K562 (cell line): ENCODE measurements at regions not wholly inside any gene's neighbourhood (a gene's known extent, or its start where the extent isn't known, plus 50 kb on each side); places are given as distances from the start of the nearest gene placed in this dataset.

ENCODE experiments used
- AFF4 ChIP-seq: sonication (generic); formaldehyde crosslinking; IDR thresholded peaks from 2 replicates; pipeline ENCODE4 v1.8.0; 2023; ENCODE audit warnings: mild to moderate bottlenecking, missing genetic modification reagents
- ARID2 ChIP-seq: fragments of 450-650 bp; IDR thresholded peaks from 2 replicates; pipeline ENCODE4 v1.6.1; 2017; ENCODE audit warnings: antibody characterized with exemption, mild to moderate bottlenecking
- CBX5 ChIP-seq: IDR thresholded peaks from 2 replicates; pipeline ENCODE4 v1.6.1; 2014; ENCODE audit warnings: low read depth, borderline replicate concordance
- CHD7 ChIP-seq: fragments of 200-600 bp; sonication (generic); IDR thresholded peaks from one replicate; pipeline ENCODE4 v1.6.1; 2012; ENCODE audit warnings: mild to moderate bottlenecking, low read depth, low read length, inconsistent platforms
- HDAC1 ChIP-seq, 2 experiments: fragments of 450-650 bp; IDR thresholded peaks; 2 replicates each; pipeline ENCODE4 v1.6.1; 2016 to 2017; ENCODE audit warnings: inconsistent platforms in 1 of 2, mild to moderate bottlenecking in 1 of 2, moderate library complexity in 1 of 2
- L3MBTL2 ChIP-seq: fragments of 450-650 bp; IDR thresholded peaks from 2 replicates; pipeline ENCODE4 v1.6.1; 2016; ENCODE audit warnings: mild to moderate bottlenecking, moderate library complexity
- ZNF174 ChIP-seq: fragments of 250-450 bp; sonication (Bioruptor Pico); IDR thresholded peaks from 2 replicates; pipeline ENCODE4 v1.4.0; 2020; ENCODE audit warnings: mild to moderate bottlenecking
- TF ChIP-seq, protein P1 (sequence below), 2 experiments: fragments of 450-650 bp in 1 of 2; sonication (generic) in 1 of 2; formaldehyde crosslinking; conservative IDR thresholded peaks; 2 replicates each; pipeline versions ENCODE4 v1.4.0 to v1.8.1; 2020 to 2022; ENCODE audit warnings: mild to moderate bottlenecking in 1 of 2, missing genetic modification reagents in 1 of 2
- TF ChIP-seq, protein P2 (sequence below): fragments of 250-450 bp; sonication (Bioruptor Pico); IDR thresholded peaks from 2 replicates; pipeline ENCODE4 v1.4.0; 2020; ENCODE audit warnings: mild to moderate bottlenecking, moderate library complexity, borderline replicate concordance

GRCh38 chr6:28743271-28743789 lies 180.5 kb downstream of the TRIM27 start (continued):
- no peak for TF ChIP-seq CBX5
- 0 out of 2 replicates have a peak, but pooled peaks have one; percentile 29 for TF ChIP-seq L3MBTL2
- TF ChIP-seq AFF4 (CRISPR knock-in tag), result 0 out of 2 replicates have a peak, but pooled peaks have one; percentile 59
- TF ChIP-seq, protein P1, sequence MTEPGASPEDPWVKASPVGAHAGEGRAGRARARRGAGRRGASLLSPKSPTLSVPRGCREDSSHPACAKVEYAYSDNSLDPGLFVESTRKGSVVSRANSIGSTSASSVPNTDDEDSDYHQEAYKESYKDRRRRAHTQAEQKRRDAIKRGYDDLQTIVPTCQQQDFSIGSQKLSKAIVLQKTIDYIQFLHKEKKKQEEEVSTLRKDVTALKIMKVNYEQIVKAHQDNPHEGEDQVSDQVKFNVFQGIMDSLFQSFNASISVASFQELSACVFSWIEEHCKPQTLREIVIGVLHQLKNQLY (CRISPR knock-in tag; conservative IDR thresholded peaks at IDR 0.05), result no peak
- TF ChIP-seq ZNF174 (CRISPR knock-in tag), result no peak
- TF ChIP-seq CHD7, result no peak
- TF ChIP-seq, protein P2, sequence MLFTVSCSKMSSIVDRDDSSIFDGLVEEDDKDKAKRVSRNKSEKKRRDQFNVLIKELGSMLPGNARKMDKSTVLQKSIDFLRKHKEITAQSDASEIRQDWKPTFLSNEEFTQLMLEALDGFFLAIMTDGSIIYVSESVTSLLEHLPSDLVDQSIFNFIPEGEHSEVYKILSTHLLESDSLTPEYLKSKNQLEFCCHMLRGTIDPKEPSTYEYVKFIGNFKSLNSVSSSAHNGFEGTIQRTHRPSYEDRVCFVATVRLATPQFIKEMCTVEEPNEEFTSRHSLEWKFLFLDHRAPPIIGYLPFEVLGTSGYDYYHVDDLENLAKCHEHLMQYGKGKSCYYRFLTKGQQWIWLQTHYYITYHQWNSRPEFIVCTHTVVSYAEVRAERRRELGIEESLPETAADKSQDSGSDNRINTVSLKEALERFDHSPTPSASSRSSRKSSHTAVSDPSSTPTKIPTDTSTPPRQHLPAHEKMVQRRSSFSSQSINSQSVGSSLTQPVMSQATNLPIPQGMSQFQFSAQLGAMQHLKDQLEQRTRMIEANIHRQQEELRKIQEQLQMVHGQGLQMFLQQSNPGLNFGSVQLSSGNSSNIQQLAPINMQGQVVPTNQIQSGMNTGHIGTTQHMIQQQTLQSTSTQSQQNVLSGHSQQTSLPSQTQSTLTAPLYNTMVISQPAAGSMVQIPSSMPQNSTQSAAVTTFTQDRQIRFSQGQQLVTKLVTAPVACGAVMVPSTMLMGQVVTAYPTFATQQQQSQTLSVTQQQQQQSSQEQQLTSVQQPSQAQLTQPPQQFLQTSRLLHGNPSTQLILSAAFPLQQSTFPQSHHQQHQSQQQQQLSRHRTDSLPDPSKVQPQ (CRISPR knock-in tag), result no peak
- TF ChIP-seq ARID2, result no peak
- TF ChIP-seq HDAC1 (IDR thresholded peaks at IDR 0.05), result 0 out of 4 replicates have a peak, but pooled peaks of 1 of the 2 experiments have one; percentile 30
